HUES64 (cell line): ENCODE measurements at regions not wholly inside any gene's neighbourhood (a gene's known extent, or its start where the extent isn't known, plus 50 kb on each side); places are given as distances from the start of the nearest gene placed in this dataset.

ENCODE experiments used
- H3K27ac ChIP-seq: 2 replicates; pipeline ENCODE4 v1.7.0; 2013; ENCODE audit warnings: low read depth, low read length, inconsistent platforms
- H3K27me3 ChIP-seq: 2 replicates; pipeline ENCODE4 v1.6.1; 2013; ENCODE audit warnings: mild to moderate bottlenecking, low read length; ENCODE audit not compliant: insufficient read depth
- H3K36me3 ChIP-seq: 2 replicates; pipeline ENCODE4 v1.6.1; 2013; ENCODE audit warnings: mild to moderate bottlenecking, low read length; ENCODE audit not compliant: insufficient read depth
- H3K4me1 ChIP-seq: 2 replicates; pipeline ENCODE4 v1.6.1; 2013; ENCODE audit warnings: mild to moderate bottlenecking, low read length, moderate library complexity; ENCODE audit not compliant: insufficient read depth
- H3K4me3 ChIP-seq: 2 replicates; pipeline ENCODE4 v1.5.1; 2013; ENCODE audit warnings: mild to moderate bottlenecking, low read length, moderate library complexity
- H3K9ac ChIP-seq: 2 replicates; pipeline ENCODE4 v1.6.1; 2013; ENCODE audit warnings: mild to moderate bottlenecking, low read depth, low read length
- H3K9me3 ChIP-seq: 2 replicates; pipeline ENCODE4 v1.6.1; 2013; ENCODE audit warnings: low read depth, low read length; ENCODE audit not compliant: insufficient read depth
- WGBS: fragments of 150-250, 120-280 bp; methylation state at CpG from one replicate; pipeline ENCODE4 v1.1.7; 2013; ENCODE audit warnings: missing lambda C conversion rate; 5-methylcytosine and 5-hydroxymethylcytosine counted together

DNA sequence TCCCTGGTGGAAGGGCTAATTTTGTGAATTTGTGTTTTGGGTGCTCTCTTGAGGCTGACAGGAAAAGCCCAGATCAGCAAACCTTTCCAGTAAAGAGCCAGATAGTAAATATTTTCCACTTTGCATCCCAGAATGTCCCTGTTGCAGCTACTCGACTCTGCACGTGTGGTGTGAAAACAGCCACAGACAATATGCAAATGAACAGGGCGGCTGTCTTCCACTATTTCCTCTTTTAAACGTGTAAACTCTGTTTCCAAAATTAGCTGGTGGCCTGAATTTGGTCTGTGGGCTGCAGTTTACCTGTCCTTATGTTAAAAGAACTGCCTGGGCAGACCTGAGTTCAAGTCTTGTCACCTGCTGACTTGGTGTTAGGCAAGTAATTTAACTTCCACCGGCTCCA lies 202.7 kb downstream of the EDEM1 start:
- no peak overlapping the region for H3K4me3 ChIP-seq
- H3K9ac ChIP-seq, result no peak overlapping the region
- H3K4me1 ChIP-seq, result no peaks in the 10 kb centered on the region
- H3K27me3 ChIP-seq, result no peaks in the 10 kb centered on the region
- H3K36me3 ChIP-seq, result no peaks in the 10 kb centered on the region
- no peaks in the 10 kb centered on the region for H3K9me3 ChIP-seq
- WGBS, result 76% methylated on average over 5 of the region's 5 CpGs
- H3K27ac ChIP-seq, result no peak overlapping the region

GRCh38 chr3:5390936-5391625 lies 203.6 kb downstream of the EDEM1 start:
- H3K4me3 ChIP-seq, result no peak overlapping the region
- no peaks in the 10 kb centered on the region for H3K27me3 ChIP-seq
- H3K4me1 ChIP-seq, result no peaks in the 10 kb centered on the region
- no peak overlapping the region for H3K9ac ChIP-seq
- no peak overlapping the region for H3K27ac ChIP-seq
- H3K9me3 ChIP-seq, result no peaks in the 10 kb centered on the region
- 91% methylated on average over 5 of the region's 5 CpGs for whole genome bisulfite sequencing
- no peaks in the 10 kb centered on the region for H3K36me3 ChIP-seq

DNA sequence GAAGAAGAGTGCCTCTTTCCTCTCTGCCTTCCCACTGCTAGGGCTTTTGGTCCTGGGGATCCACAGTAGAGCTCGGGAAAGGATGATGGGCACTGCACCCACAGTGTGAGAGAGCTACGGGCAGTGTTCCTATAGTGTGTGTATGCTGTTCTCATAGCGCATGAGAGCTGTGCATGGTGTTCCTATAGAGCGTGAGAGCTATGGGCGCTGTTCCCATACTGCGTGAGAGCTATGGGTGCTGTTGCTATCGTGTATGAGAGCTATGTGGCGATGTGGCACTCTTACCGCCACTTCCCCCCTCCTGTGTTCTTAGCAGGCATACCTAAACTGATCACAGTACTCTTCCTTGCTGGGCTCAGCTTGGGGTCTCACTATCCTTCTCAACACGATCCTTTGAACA lies 213.5 kb downstream of the EDEM1 start:
- Histone ChIP-seq H3K9me3 (no peaks in the 10 kb centered on the region), H3K4me1 (no peaks in the 10 kb centered on the region), H3K9ac (no peak overlapping the region), H3K27me3 (no peaks in the 10 kb centered on the region), H3K4me3 (no peak overlapping the region), H3K27ac (no peak overlapping the region), H3K36me3 (no peaks in the 10 kb centered on the region)
- WGBS, result 93% methylated on average over 10 of the region's 10 CpGs

DNA sequence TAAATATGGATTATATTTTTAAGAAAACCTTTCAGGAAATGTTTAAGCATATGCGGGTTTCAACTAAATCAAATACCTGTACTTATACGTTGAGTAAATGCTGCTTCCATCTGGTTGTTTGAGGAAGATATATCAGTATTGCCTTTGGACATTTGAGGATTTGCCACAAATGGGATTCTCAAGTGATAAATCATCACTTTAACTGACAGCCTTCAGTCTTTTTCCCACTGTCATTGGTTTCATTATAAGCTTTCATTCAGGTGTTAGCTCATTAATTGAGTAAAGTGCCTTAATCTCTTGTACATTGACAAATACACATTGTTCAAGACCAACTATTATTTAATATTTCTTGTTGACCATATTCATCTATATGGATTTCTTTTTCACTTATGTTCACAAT lies 217.2 kb downstream of the EDEM1 start:
- WGBS, result no CpG with 5 or more reads among the region's 2 CpGs

GRCh38 chr3:5411786-5412185 lies 224.3 kb downstream of the EDEM1 start:
- Histone ChIP-seq H3K4me3 (no peak overlapping the region), H3K4me1 (no peaks in the 10 kb centered on the region), H3K9ac (no peak overlapping the region), H3K9me3 (no peaks in the 10 kb centered on the region), H3K27ac (no peak overlapping the region), H3K36me3 (no peaks in the 10 kb centered on the region), H3K27me3 (no peaks in the 10 kb centered on the region)
- 97% methylated on average over 2 of the region's 2 CpGs for WGBS

More for the DNA sequence above, 217.2 kb downstream of the EDEM1 start:
- Histone ChIP-seq H3K27ac (no peak overlapping the region), H3K36me3 (no peaks in the 10 kb centered on the region), H3K4me1 (no peaks in the 10 kb centered on the region), H3K9ac (no peak overlapping the region), H3K27me3 (no peaks in the 10 kb centered on the region), H3K9me3 (no peaks in the 10 kb centered on the region), H3K4me3 (no peak overlapping the region)

DNA sequence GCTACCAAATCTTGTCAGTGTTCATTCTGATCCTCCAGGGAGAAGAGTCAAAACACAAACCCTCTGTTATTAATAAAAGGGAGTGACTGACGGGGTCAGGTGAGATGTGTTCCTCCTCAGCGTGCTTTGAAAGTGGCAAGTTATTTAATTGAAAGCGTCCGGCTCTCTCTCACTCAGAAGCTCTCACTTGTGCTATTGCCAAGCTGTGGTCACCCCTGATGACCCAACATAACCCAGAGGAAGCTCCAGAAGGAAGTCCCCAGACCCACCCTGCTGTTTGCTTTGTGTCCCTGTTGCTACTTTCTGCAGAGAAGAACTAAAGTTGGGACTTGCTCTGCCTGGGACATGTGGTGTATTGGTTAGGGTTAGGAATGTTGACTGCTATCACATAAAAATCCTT lies 235.6 kb downstream of the EDEM1 start:
- WGBS, result 91% methylated on average over 4 of the region's 4 CpGs
- H3K27me3 ChIP-seq, result no peaks in the 10 kb centered on the region
- no peak overlapping the region for H3K9ac ChIP-seq
- H3K36me3 ChIP-seq, result no peaks in the 10 kb centered on the region
- H3K9me3 ChIP-seq, result no peaks in the 10 kb centered on the region
- no peak overlapping the region for H3K4me3 ChIP-seq
- no peak overlapping the region for H3K27ac ChIP-seq
- H3K4me1 ChIP-seq, result no peaks in the 10 kb centered on the region

DNA sequence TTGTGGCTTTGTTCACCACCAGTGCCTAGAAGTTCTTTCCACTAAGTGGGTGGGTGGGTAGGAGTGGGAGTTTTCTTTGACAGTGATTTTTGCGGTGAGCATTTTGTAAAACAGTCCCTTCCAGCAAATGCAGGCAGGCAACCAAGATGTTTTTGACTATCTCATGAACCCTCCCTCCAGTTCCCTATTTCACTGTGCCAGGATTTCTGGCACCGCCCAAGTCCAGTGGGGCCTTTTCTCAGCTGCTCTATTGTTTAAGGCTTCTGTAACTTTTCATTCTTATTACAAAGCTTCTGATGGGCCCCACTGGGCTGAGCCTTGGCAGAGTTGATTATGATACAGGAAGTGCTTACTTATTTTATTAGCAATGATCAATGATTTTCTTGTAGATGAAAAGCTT lies 236.0 kb downstream of the EDEM1 start:
- no peak overlapping the region for H3K27ac ChIP-seq
- no peak overlapping the region for H3K9ac ChIP-seq
- no peaks in the 10 kb centered on the region for H3K4me1 ChIP-seq
- H3K9me3 ChIP-seq, result no peaks in the 10 kb centered on the region
- no peaks in the 10 kb centered on the region for H3K36me3 ChIP-seq
- no peak overlapping the region for H3K4me3 ChIP-seq
- no peaks in the 10 kb centered on the region for H3K27me3 ChIP-seq
- 100% methylated on average over 2 of the region's 2 CpGs for WGBS

DNA sequence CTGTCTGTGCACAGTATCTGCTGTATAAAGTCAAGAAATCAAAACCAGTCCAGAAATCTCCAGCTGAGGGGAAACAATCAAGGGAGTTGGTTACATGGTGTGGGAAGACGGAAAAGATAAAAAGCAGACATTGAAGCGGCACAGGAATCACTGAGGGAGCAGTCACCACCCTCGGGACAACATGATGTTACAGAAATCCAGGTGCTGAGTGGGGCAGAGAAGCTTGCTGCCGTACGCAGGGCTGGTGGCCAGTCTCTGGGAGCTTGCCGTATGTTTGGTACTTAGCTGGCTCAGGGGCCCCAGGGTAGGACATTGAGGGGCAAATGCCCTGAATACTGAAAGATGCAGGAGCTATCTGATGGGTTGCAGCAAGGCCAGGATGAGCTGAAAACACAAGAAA lies 237.9 kb downstream of the EDEM1 start:
- WGBS, result 93% methylated on average over 6 of the region's 6 CpGs
- H3K27me3 ChIP-seq, result no peaks in the 10 kb centered on the region
- no peaks in the 10 kb centered on the region for H3K4me1 ChIP-seq
- H3K27ac ChIP-seq, result no peak overlapping the region
- H3K9me3 ChIP-seq, result no peaks in the 10 kb centered on the region
- no peaks in the 10 kb centered on the region for H3K36me3 ChIP-seq
- no peak overlapping the region for H3K4me3 ChIP-seq
- no peak overlapping the region for H3K9ac ChIP-seq

- H3K4me1 ChIP-seq, result no peaks in the 10 kb centered on the region
Measured at GRCh38 chr3:5426094-5426883, 238.8 kb downstream of the EDEM1 start.

GRCh38 chr3:5427021-5427420 lies 239.5 kb downstream of the EDEM1 start:
- WGBS, result 95% methylated on average over 6 of the region's 6 CpGs
- Histone ChIP-seq H3K27me3 (no peaks in the 10 kb centered on the region), H3K4me1 (no peaks in the 10 kb centered on the region), H3K36me3 (no peaks in the 10 kb centered on the region), H3K4me3 (no peak overlapping the region), H3K9me3 (no peaks in the 10 kb centered on the region), H3K27ac (no peak overlapping the region), H3K9ac (no peak overlapping the region)

More at GRCh38 chr3:5426094-5426883, 238.8 kb downstream of the EDEM1 start:
- Histone ChIP-seq H3K36me3 (no peaks in the 10 kb centered on the region), H3K9ac (no peak overlapping the region), H3K9me3 (no peaks in the 10 kb centered on the region), H3K27ac (no peak overlapping the region), H3K27me3 (no peaks in the 10 kb centered on the region), H3K4me3 (no peak overlapping the region)
- WGBS, result 46% methylated on average over 25 of the region's 25 CpGs

GRCh38 chr3:5427938-5428337 lies 240.4 kb downstream of the EDEM1 start:
- Histone ChIP-seq H3K9me3 (no peaks in the 10 kb centered on the region), H3K9ac (no peak overlapping the region), H3K4me1 (no peaks in the 10 kb centered on the region), H3K27ac (no peak overlapping the region), H3K27me3 (no peaks in the 10 kb centered on the region), H3K36me3 (no peaks in the 10 kb centered on the region), H3K4me3 (no peak overlapping the region)
- WGBS, result 98% methylated on average over 3 of the region's 3 CpGs
